ENCODE measurements at regions not wholly inside any gene's neighbourhood (a gene's known extent, or its start where the extent isn't known, plus 50 kb on each side); places are given as distances from the start of the nearest gene placed in this dataset.

GRCh38 chr2:220704081-220704480, 868.0 kb downstream of the EPHA4 start:
- WGBS (ENCODE audit: insufficient coverage, low coverage, missing lambda C conversion rate) = 0% methylated on average over 4 of the region's 4 CpGs
- Histone ChIP-seq H3K27ac (ENCODE audit: extremely low read depth, low read depth, low read length) (no peak overlapping the region), H3K4me2 (ENCODE audit: insufficient read depth, low read length) (no peak overlapping the region), H3K79me2 (ENCODE audit: control insufficient read depth, insufficient read depth, low read length) (no peaks in the 10 kb centered on the region), H4K20me1 (replicated peaks; ENCODE audit: control insufficient read depth, insufficient read depth, low read length) (no peaks in the 10 kb centered on the region), H3K9me3 (replicated peaks; ENCODE audit: control insufficient read depth, insufficient read depth, low read depth, low read length) (no peaks in the 10 kb centered on the region; the same call in 1 of the 2 replicates), H3K9ac (ENCODE audit: insufficient read depth in 1 of 2, low read depth in 2 of 2, low read length in 2 of 2) (no peak overlapping the region), H2AFZ (ENCODE audit: low read depth, low read length) (no peak overlapping the region), H3K4me1 (replicated peaks in 1 of 2; ENCODE audit: control insufficient read depth in 2 of 2, insufficient read depth in 2 of 2, low read length in 2 of 2) (no peaks in the 10 kb centered on the region), H3K36me3 (ENCODE audit: control insufficient read depth, insufficient read depth, low read length) (no peaks in the 10 kb centered on the region), H3K4me3 (no peak overlapping the region), H3K27me3 (ENCODE audit: control insufficient read depth in 2 of 2, insufficient read depth in 2 of 2, low read length in 2 of 2) (no peaks in the 10 kb centered on the region), H3K9me1 (ENCODE audit: control insufficient read depth, insufficient read depth, low read length) (no peaks in the 10 kb centered on the region)
- in situ Hi-C loops (cut with MboI) = no loop called here
- TF ChIP-seq CSDE1 (IDR thresholded peaks at IDR 0.05) (no peak), CREBBP (IDR thresholded peaks at IDR 0.05; ENCODE audit: low read depth, low read length) (no peak), NR2C1 (IDR thresholded peaks at IDR 0.05) (no peak), NR2C1 (tag; IDR thresholded peaks at IDR 0.05) (no peak), ZNF740 (CRISPR knock-in tag; IDR thresholded peaks at IDR 0.05) (no peak), ZNF740 (tag; IDR thresholded peaks at IDR 0.05) (no peak)
- CTCF ChIA-PET (ENCODE audit: low intra/inter-chr PET ratio) = no interaction called here
- FAIRE-seq (no peak), DNase-seq (ENCODE audit: extremely low read depth in 1 of 4, low spot score in 3 of 4) (no peak), ATAC-seq (no peak)
- no TSS peak for BruUV-seq (replicated peaks)
- POLR2A ChIA-PET = no interaction called here
- intact Hi-C loops (cut with micrococcal nuclease) = no loop called here

- WGBS (ENCODE audit: insufficient coverage, low coverage, missing lambda C conversion rate) = 0% methylated on average over 1 of the region's 5 CpGs
- Histone ChIP-seq H3K4me1 (replicated peaks in 1 of 2; ENCODE audit: control insufficient read depth in 2 of 2, insufficient read depth in 2 of 2, low read length in 2 of 2) (no peaks in the 10 kb centered on the region), H3K27ac (ENCODE audit: extremely low read depth, low read depth, low read length) (no peak overlapping the region), H2AFZ (ENCODE audit: low read depth, low read length) (no peak overlapping the region), H3K9me1 (ENCODE audit: control insufficient read depth, insufficient read depth, low read length) (no peaks in the 10 kb centered on the region), H3K4me3 (no peak overlapping the region), H3K27me3 (ENCODE audit: control insufficient read depth in 2 of 2, insufficient read depth in 2 of 2, low read length in 2 of 2) (no peaks in the 10 kb centered on the region), H4K20me1 (replicated peaks; ENCODE audit: control insufficient read depth, insufficient read depth, low read length) (no peaks in the 10 kb centered on the region), H3K9me3 (replicated peaks; ENCODE audit: control insufficient read depth, insufficient read depth, low read depth, low read length) (no peaks in the 10 kb centered on the region; the same call in 1 of the 2 replicates), H3K79me2 (ENCODE audit: control insufficient read depth, insufficient read depth, low read length) (no peaks in the 10 kb centered on the region), H3K36me3 (ENCODE audit: control insufficient read depth, insufficient read depth, low read length) (no peaks in the 10 kb centered on the region), H3K9ac (ENCODE audit: insufficient read depth in 1 of 2, low read depth in 2 of 2, low read length in 2 of 2) (no peak overlapping the region), H3K4me2 (ENCODE audit: insufficient read depth, low read length) (no peak overlapping the region)
- intact Hi-C loops (cut with micrococcal nuclease) = no loop called here
- FAIRE-seq (no peak), ATAC-seq (no peak), DNase-seq (ENCODE audit: extremely low read depth in 1 of 4, low spot score in 3 of 4) (no peak)
- ChIA-PET POLR2A (no interaction called here), CTCF (ENCODE audit: low intra/inter-chr PET ratio) (no interaction called here)
- in situ Hi-C loops (cut with MboI) = no loop called here
- BruUV-seq (replicated peaks) = no TSS peak
- TF ChIP-seq IFI16 (CRISPR knock-in tag; IDR thresholded peaks at IDR 0.05) (no peak), CHD2 (IDR thresholded peaks at IDR 0.05; ENCODE audit: low read depth, low read length) (no peak), MCM5 (IDR thresholded peaks at IDR 0.05; ENCODE audit: low read depth) (no peak), IRF1 (CRISPR knock-in tag; IDR thresholded peaks at IDR 0.05; ENCODE audit: borderline replicate concordance) (no peak), POLR2A (conservative IDR thresholded peaks at IDR 0.05) (no peak), GATA2 (CRISPR knock-in tag; IDR thresholded peaks at IDR 0.05) (no peak), NFRKB (IDR thresholded peaks at IDR 0.05; ENCODE audit: low read depth) (no peak), MTA1 (IDR thresholded peaks at IDR 0.05; ENCODE audit: borderline replicate concordance) (no peak), ZNF311 (CRISPR knock-in tag; IDR thresholded peaks at IDR 0.05) (no peak)
- TF ChIP-seq, protein P1, sequence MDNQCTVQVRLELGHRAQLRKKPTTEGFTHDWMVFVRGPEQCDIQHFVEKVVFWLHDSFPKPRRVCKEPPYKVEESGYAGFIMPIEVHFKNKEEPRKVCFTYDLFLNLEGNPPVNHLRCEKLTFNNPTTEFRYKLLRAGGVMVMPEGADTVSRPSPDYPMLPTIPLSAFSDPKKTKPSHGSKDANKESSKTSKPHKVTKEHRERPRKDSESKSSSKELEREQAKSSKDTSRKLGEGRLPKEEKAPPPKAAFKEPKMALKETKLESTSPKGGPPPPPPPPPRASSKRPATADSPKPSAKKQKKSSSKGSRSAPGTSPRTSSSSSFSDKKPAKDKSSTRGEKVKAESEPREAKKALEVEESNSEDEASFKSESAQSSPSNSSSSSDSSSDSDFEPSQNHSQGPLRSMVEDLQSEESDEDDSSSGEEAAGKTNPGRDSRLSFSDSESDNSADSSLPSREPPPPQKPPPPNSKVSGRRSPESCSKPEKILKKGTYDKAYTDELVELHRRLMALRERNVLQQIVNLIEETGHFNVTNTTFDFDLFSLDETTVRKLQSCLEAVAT (IDR thresholded peaks at IDR 0.05) = no peak
- TF ChIP-seq, protein P2, sequence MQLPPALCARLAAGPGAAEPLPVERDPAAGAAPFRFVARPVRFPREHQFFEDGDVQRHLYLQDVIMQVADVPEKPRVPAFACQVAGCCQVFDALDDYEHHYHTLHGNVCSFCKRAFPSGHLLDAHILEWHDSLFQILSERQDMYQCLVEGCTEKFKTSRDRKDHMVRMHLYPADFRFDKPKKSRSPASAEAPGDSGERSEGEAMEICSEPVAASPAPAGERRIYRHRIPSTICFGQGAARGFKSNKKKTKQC (CRISPR knock-in tag; IDR thresholded peaks at IDR 0.05) = no peak
Measured at GRCh38 chr2:220704810-220705209, 867.3 kb downstream of the EPHA4 start.

Measured in K562 (cell line).